HL-60 (cell line): ENCODE measurements at regions not wholly inside any gene's neighbourhood (a gene's known extent, or its start where the extent isn't known, plus 50 kb on each side); places are given as distances from the start of the nearest gene placed in this dataset.

Experiments
- DNase-seq, 2 experiments: peaks; one replicate each; pipeline ENCODE4 v3.0.0-alpha.2; 2010 to 2020; ENCODE audit warnings: low read depth in 1 of 2, low spot score in 1 of 2
- H3K27ac ChIP-seq: fragments of 250-450 bp; sonication (Bioruptor Pico); replicated peaks from 2 replicates; pipeline ENCODE4 v1.5.1; 2020; ENCODE audit warnings: mild to moderate bottlenecking, moderate library complexity
- H3K27me3 ChIP-seq: fragments of 250-450 bp; sonication (Bioruptor Pico); 2 replicates; pipeline ENCODE4 v1.5.1; 2021; ENCODE audit warnings: mild to moderate bottlenecking, moderate library complexity; ENCODE audit not compliant: insufficient read depth, poor library complexity, severe bottlenecking
- H3K4me3 ChIP-seq: replicated peaks from 2 replicates; pipeline ENCODE4 v1.5.1; 2011; ENCODE audit warnings: mild to moderate bottlenecking, control low read depth, low read length; ENCODE audit not compliant: insufficient read depth
- GABPA ChIP-seq: IDR thresholded peaks from 2 replicates; pipeline ENCODE4 v1.6.1; 2012; ENCODE audit warnings: low read depth
- POLR2AphosphoS5 ChIP-seq: IDR thresholded peaks from 2 replicates; pipeline ENCODE4 v1.6.1; 2012; ENCODE audit warnings: low read depth
- SPI1 ChIP-seq: IDR thresholded peaks from 2 replicates; pipeline ENCODE4 v1.6.1; 2012; ENCODE audit warnings: low read depth, mild to moderate bottlenecking, borderline replicate concordance
- TF ChIP-seq, protein P1 (sequence below): IDR thresholded peaks from 2 replicates; pipeline ENCODE4 v1.6.1; 2012; ENCODE audit warnings: low read depth; ENCODE audit not compliant: insufficient replicate concordance
- TF ChIP-seq, protein P2 (sequence below): IDR thresholded peaks from one replicate; pipeline ENCODE4 v1.5.1; 2011; ENCODE audit warnings: low read length, control low read depth, inconsistent platforms; ENCODE audit not compliant: insufficient read depth

DNA sequence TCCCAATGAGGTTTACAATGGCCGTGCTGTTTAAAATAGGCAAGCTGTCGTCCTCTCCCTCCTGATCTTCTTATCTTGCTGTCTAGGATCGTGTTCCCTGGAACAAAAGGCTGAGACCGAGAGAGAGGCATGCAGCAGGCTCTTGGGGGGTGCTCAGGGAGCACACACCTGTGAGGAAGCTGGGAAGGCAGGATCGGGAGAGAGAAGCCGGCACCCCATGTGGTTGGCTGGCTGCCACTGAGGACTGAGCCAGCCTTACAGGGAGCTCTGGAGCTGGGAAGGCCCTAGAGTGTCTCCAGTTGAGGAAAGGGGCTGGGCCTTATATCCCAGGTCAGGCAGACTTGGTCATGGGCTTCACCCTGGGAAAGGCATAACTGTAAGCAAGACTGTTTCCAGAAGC is 184.2 kb downstream of the LY86 start:
- no peaks in the 10 kb centered on the region for H3K27me3 ChIP-seq
- no peak overlapping the region for H3K27ac ChIP-seq
- DNase-seq = no peak

DNA sequence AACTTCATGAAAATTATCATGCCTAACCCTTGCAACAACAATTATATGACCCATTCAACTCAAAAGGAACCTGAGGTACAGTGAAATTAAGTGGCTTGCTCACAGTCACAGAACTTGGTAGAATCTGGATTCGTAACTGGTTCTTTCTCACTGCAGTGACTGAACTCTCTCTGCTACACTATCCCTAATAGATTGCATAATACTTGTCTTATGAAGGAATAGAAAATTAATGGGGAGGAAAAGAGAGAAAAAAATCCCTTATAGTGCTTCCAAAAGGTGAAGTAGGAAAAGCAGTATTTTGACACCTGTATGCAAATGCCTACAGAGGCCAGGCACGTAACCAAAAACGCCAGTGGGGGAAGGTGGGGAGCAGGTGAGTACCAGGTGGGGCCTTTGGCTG is 186.6 kb downstream of the LY86 start:
- no peak for DNase-seq
- H3K27ac ChIP-seq = no peak overlapping the region
- no peak overlapping the region for H3K4me3 ChIP-seq
- TF ChIP-seq SPI1 = no peak
- TF ChIP-seq GABPA = no peak
- TF ChIP-seq, protein P1, sequence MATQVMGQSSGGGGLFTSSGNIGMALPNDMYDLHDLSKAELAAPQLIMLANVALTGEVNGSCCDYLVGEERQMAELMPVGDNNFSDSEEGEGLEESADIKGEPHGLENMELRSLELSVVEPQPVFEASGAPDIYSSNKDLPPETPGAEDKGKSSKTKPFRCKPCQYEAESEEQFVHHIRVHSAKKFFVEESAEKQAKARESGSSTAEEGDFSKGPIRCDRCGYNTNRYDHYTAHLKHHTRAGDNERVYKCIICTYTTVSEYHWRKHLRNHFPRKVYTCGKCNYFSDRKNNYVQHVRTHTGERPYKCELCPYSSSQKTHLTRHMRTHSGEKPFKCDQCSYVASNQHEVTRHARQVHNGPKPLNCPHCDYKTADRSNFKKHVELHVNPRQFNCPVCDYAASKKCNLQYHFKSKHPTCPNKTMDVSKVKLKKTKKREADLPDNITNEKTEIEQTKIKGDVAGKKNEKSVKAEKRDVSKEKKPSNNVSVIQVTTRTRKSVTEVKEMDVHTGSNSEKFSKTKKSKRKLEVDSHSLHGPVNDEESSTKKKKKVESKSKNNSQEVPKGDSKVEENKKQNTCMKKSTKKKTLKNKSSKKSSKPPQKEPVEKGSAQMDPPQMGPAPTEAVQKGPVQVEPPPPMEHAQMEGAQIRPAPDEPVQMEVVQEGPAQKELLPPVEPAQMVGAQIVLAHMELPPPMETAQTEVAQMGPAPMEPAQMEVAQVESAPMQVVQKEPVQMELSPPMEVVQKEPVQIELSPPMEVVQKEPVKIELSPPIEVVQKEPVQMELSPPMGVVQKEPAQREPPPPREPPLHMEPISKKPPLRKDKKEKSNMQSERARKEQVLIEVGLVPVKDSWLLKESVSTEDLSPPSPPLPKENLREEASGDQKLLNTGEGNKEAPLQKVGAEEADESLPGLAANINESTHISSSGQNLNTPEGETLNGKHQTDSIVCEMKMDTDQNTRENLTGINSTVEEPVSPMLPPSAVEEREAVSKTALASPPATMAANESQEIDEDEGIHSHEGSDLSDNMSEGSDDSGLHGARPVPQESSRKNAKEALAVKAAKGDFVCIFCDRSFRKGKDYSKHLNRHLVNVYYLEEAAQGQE = no peak
- no peak for TF ChIP-seq POLR2AphosphoS5
- TF ChIP-seq, protein P2, sequence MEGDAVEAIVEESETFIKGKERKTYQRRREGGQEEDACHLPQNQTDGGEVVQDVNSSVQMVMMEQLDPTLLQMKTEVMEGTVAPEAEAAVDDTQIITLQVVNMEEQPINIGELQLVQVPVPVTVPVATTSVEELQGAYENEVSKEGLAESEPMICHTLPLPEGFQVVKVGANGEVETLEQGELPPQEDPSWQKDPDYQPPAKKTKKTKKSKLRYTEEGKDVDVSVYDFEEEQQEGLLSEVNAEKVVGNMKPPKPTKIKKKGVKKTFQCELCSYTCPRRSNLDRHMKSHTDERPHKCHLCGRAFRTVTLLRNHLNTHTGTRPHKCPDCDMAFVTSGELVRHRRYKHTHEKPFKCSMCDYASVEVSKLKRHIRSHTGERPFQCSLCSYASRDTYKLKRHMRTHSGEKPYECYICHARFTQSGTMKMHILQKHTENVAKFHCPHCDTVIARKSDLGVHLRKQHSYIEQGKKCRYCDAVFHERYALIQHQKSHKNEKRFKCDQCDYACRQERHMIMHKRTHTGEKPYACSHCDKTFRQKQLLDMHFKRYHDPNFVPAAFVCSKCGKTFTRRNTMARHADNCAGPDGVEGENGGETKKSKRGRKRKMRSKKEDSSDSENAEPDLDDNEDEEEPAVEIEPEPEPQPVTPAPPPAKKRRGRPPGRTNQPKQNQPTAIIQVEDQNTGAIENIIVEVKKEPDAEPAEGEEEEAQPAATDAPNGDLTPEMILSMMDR = no peak
- H3K27me3 ChIP-seq = no peaks in the 10 kb centered on the region

More for the DNA sequence above, 184.2 kb downstream of the LY86 start:
- TF ChIP-seq, protein P1 = no peak
- TF ChIP-seq, protein P2 = no peak
- TF ChIP-seq SPI1 = no peak
- no peak for TF ChIP-seq POLR2AphosphoS5
- no peak for TF ChIP-seq GABPA
- no peak overlapping the region for H3K4me3 ChIP-seq

DNA sequence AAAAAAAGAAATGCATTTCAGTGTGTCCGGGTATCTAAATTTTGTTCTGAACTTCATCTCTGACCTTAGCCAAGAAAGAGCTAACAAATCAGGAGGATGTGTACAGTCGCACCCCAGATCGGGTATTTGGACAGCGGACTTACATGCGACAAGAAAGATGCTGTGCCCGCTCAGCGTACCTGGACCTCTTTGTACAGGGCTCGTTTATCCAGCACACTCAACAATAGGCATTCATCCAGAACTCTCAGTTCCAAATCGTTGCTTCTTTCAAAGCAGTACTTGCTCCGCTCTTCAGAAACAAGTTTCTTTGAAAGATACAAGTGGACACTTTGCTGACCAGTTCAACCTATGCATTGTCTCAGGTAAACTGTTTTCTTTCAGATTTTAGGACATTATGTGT is 191.7 kb downstream of the LY86 start:
- TF ChIP-seq GABPA = no peak
- TF ChIP-seq, protein P1 = no peak
- no peak overlapping the region for H3K4me3 ChIP-seq

More for the DNA sequence above, 191.7 kb downstream of the LY86 start:
- DNase-seq = no peak
- no peaks in the 10 kb centered on the region for H3K27me3 ChIP-seq
- no peak overlapping the region for H3K27ac ChIP-seq
